ENCODE measurements at regions not wholly inside any gene's neighbourhood (a gene's known extent, or its start where the extent isn't known, plus 50 kb on each side); places are given as distances from the start of the nearest gene placed in this dataset.

DNA sequence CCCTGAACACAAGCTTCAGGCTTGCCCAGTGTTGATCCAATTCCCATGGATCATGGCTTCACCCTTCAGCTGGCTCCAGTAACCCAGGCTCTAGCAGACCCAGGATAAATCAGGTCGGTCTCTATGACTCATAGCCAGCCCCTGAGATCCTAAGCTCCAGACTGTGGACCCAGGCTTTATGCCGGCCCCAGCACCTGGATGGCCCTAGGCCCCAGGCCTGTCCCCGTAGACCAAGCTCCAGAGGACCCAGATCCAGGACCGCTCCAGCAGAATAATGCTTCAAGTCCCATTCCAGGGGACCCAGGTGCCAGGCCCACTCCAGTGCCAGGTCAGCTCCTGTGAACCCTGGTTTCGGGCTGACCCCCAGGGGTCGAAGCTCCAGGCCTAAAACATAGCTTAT lies 1589.9 kb upstream of the DDX18 start:
- TF ChIP-seq, protein P1, sequence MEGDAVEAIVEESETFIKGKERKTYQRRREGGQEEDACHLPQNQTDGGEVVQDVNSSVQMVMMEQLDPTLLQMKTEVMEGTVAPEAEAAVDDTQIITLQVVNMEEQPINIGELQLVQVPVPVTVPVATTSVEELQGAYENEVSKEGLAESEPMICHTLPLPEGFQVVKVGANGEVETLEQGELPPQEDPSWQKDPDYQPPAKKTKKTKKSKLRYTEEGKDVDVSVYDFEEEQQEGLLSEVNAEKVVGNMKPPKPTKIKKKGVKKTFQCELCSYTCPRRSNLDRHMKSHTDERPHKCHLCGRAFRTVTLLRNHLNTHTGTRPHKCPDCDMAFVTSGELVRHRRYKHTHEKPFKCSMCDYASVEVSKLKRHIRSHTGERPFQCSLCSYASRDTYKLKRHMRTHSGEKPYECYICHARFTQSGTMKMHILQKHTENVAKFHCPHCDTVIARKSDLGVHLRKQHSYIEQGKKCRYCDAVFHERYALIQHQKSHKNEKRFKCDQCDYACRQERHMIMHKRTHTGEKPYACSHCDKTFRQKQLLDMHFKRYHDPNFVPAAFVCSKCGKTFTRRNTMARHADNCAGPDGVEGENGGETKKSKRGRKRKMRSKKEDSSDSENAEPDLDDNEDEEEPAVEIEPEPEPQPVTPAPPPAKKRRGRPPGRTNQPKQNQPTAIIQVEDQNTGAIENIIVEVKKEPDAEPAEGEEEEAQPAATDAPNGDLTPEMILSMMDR (IDR thresholded peaks at IDR 0.05), result no peak
- TF ChIP-seq POLR2A (IDR thresholded peaks at IDR 0.05), result no peak
